ENCODE measurements at regions not wholly inside any gene's neighbourhood (a gene's known extent, or its start where the extent isn't known, plus 50 kb on each side); places are given as distances from the start of the nearest gene placed in this dataset.

DNA sequence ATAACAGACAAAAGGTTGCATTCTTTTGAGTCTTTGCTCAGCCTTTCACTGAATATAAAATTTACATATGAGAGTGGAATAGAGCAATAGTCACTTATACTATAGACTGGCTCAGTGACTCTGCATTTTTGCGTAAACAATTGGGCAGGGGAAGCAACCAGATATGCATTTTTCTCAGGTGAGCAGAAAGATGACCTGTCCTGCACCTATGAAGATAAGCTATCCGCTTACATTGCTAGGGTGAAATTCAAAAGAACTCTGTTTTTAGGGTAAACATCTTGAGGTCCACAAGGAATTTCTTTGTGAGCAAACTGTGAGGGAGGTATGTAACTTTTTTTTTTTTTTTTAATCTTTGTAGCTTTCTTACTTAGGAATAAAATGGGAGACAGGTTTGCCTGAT is 602.4 kb upstream of the PRKX start:
- Mint-ChIP-seq H3K4me3 (no peak overlapping the region), H3K4me1 (ENCODE audit: low read depth) (no peaks in the 10 kb centered on the region), H3K27me3 (ENCODE audit: insufficient read depth) (no peaks in the 10 kb centered on the region), H3K9me3 (peaks cover 14% of the 10 kb centered on the region), H3K27ac (no peak overlapping the region), H3K36me3 (ENCODE audit: low read depth) (no peaks in the 10 kb centered on the region)
- TF ChIP-seq, protein P1, sequence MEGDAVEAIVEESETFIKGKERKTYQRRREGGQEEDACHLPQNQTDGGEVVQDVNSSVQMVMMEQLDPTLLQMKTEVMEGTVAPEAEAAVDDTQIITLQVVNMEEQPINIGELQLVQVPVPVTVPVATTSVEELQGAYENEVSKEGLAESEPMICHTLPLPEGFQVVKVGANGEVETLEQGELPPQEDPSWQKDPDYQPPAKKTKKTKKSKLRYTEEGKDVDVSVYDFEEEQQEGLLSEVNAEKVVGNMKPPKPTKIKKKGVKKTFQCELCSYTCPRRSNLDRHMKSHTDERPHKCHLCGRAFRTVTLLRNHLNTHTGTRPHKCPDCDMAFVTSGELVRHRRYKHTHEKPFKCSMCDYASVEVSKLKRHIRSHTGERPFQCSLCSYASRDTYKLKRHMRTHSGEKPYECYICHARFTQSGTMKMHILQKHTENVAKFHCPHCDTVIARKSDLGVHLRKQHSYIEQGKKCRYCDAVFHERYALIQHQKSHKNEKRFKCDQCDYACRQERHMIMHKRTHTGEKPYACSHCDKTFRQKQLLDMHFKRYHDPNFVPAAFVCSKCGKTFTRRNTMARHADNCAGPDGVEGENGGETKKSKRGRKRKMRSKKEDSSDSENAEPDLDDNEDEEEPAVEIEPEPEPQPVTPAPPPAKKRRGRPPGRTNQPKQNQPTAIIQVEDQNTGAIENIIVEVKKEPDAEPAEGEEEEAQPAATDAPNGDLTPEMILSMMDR (IDR thresholded peaks at IDR 0.05): no peak
- no peak for DNase-seq

DNA sequence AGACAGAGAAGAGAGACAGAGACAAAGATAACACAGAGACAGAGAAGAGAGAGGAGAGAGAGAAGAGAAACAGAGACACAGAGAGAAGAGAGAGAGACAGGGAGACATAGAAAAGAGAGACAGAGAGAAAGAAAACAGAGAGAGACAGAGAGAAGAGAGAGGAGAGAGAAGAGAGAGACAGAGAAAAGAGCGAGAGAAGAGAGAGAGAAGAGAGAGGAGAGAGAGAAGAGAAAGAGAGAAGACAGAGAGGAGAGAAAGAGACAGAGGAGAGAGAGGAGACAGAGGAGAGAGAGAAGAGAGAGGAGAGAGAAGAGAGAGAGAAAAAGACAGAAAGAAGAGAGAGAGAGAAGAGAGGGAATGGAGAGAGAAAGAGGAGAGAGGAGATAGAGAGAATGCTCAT is 601.1 kb upstream of the PRKX start:
- Mint-ChIP-seq H3K27me3 (ENCODE audit: insufficient read depth) (no peaks in the 10 kb centered on the region), H3K36me3 (ENCODE audit: low read depth) (no peaks in the 10 kb centered on the region), H3K9me3 (peaks cover 14% of the 10 kb centered on the region), H3K27ac (no peak overlapping the region), H3K4me1 (ENCODE audit: low read depth) (no peaks in the 10 kb centered on the region), H3K4me3 (no peak overlapping the region)
- no peak for DNase-seq
- TF ChIP-seq, protein P1 (IDR thresholded peaks at IDR 0.05): no peak

DNA sequence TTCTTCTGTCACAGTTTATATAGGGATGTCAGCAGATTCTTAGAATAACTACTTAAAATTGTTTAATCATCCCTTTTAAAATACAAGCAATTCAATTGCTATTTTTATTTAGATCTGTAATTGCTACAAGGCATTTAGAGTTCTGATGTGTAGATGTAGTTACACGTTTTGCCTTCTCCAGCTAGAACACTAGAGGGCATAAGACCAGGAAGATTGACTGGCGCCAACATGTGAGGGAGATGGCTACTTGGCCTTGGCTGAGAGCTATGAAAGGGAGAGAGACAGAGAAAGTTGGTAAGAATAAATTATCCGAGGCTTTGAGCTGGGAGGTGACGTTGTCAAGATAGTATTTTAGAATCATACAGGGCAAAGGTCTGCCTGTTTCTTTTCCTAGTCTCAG is 563.7 kb upstream of the PRKX start:
- H3K27ac Mint-ChIP-seq: no peak overlapping the region
- H3K4me1 Mint-ChIP-seq (ENCODE audit: low read depth): no peaks in the 10 kb centered on the region
- TF ChIP-seq, protein P1 (IDR thresholded peaks at IDR 0.05): no peak
- no peaks in the 10 kb centered on the region for H3K36me3 Mint-ChIP-seq (ENCODE audit: low read depth)
- no peaks in the 10 kb centered on the region; the same call in none of the 2 replicates for H3K9me3 Mint-ChIP-seq
- H3K4me3 Mint-ChIP-seq: no peak overlapping the region
- DNase-seq: no peak
- H3K27me3 Mint-ChIP-seq (ENCODE audit: insufficient read depth): no peaks in the 10 kb centered on the region; the same call in 1 of the 2 replicates

DNA sequence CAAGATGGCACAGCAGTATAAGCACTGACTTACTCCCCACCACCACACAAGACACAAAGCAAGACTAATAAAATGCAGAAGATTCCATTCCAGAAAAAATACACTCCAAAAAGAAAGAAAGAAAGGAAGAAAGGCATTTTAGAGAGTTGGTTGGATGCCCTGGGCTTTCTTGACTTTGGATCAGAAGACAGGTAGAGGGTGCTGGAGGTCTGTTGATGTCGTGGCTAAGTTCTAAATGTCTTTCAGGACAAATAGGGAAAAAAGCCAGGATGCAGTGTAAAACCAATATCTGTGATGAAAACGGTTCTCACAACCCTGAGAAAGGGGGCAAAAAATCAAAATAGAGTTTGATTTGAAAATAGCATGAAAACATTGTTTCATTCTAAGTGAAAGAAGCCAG is 555.2 kb upstream of the PRKX start:
- Mint-ChIP-seq H3K4me1 (ENCODE audit: low read depth) (no peaks in the 10 kb centered on the region), H3K4me3 (no peak overlapping the region), H3K36me3 (ENCODE audit: low read depth) (no peaks in the 10 kb centered on the region), H3K27ac (no peak overlapping the region), H3K9me3 (peaks cover 4% of the 10 kb centered on the region; the same call in 1 of the 2 replicates), H3K27me3 (ENCODE audit: insufficient read depth) (peaks cover 1% of the 10 kb centered on the region; the same call in 1 of the 2 replicates)
- TF ChIP-seq, protein P1 (IDR thresholded peaks at IDR 0.05): no peak
- no peak for DNase-seq

DNA sequence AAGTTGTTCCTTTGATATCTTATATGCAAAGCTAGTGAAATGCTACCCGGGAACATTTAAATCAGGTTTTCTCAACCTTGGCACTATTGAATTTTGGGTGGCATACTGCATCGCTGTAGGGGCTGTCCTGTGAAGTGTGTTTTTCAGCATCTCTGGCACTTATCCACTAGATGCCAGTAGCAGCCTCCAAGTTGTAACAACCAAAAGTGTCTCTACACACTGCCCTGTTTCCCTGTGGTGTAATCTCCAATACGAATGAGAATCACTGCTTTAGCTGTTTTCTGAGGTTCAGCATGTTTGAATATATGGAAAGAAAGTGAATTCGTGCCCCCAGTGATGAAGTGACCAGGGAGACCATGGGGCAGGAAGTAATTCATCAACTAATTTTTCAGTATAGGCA is 551.6 kb upstream of the PRKX start:
- H3K36me3 Mint-ChIP-seq (ENCODE audit: low read depth): no peaks in the 10 kb centered on the region

More for the DNA sequence above, 551.6 kb upstream of the PRKX start:
- no peaks in the 10 kb centered on the region for H3K27me3 Mint-ChIP-seq (ENCODE audit: insufficient read depth)
- H3K4me1 Mint-ChIP-seq (ENCODE audit: low read depth): no peaks in the 10 kb centered on the region
- no peak overlapping the region for H3K27ac Mint-ChIP-seq
- H3K4me3 Mint-ChIP-seq: no peak overlapping the region
- DNase-seq: no peak
- H3K9me3 Mint-ChIP-seq: 0 out of 2 replicates have a peak, but pooled peaks cover 4% of the 10 kb centered on the region
- TF ChIP-seq, protein P1 (IDR thresholded peaks at IDR 0.05): no peak
